HL-60 (cell line): ENCODE measurements at regions not wholly inside any gene's neighbourhood (a gene's known extent, or its start where the extent isn't known, plus 50 kb on each side); places are given as distances from the start of the nearest gene placed in this dataset.

Experiments used
- POLR2AphosphoS5 ChIP-seq: IDR thresholded peaks from 2 replicates; pipeline ENCODE4 v1.6.1; 2012; ENCODE audit warnings: low read depth
- TF ChIP-seq, protein P1 (sequence below): IDR thresholded peaks from one replicate; pipeline ENCODE4 v1.5.1; 2011; ENCODE audit warnings: low read length, control low read depth, inconsistent platforms; ENCODE audit not compliant: insufficient read depth

DNA sequence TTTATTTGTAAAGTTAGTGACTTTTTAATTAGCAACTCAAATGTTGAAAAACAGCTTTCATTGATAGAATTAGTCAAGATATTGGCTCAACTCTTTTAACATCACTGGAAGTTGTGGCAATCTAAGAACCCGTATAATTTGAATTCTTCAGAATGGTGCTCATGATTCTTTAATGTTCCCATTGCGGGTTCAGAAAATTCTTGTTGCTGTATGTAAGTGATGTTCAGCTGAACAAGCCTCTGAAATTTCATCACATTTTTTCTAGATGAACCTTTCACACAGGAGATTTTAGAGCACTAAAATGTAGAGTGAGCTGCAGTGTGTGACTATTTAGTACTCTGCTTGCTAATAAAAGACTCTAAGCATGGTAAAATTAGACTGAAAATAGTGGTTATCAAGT lies 1317.7 kb downstream of the FSTL5 start:
- TF ChIP-seq, protein P1, sequence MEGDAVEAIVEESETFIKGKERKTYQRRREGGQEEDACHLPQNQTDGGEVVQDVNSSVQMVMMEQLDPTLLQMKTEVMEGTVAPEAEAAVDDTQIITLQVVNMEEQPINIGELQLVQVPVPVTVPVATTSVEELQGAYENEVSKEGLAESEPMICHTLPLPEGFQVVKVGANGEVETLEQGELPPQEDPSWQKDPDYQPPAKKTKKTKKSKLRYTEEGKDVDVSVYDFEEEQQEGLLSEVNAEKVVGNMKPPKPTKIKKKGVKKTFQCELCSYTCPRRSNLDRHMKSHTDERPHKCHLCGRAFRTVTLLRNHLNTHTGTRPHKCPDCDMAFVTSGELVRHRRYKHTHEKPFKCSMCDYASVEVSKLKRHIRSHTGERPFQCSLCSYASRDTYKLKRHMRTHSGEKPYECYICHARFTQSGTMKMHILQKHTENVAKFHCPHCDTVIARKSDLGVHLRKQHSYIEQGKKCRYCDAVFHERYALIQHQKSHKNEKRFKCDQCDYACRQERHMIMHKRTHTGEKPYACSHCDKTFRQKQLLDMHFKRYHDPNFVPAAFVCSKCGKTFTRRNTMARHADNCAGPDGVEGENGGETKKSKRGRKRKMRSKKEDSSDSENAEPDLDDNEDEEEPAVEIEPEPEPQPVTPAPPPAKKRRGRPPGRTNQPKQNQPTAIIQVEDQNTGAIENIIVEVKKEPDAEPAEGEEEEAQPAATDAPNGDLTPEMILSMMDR: no peak
- TF ChIP-seq POLR2AphosphoS5: no peak
